OCI-LY7 (cell line): ENCODE measurements at regions not wholly inside any gene's neighbourhood (a gene's known extent, or its start where the extent isn't known, plus 50 kb on each side); places are given as distances from the start of the nearest gene placed in this dataset.

ENCODE experiments used
- BruUV-seq: library from RNA; stranded (reverse); fragments of 400-500 nt; replicated peaks from 2 replicates; lab custom pipeline; 2021; lab: Mats Ljungman, UMichigan
- CTCF ChIA-PET: fragments of 300-600 bp; sonication (Branson Sonifier 250); formaldehyde crosslinking; loops from one replicate; lab custom pipeline; 2022; ENCODE audit warnings: antibody characterized with exemption; ENCODE audit not compliant: unreplicated experiment; lab: Charles Lee
- POLR2A ChIA-PET: fragments of 300-600 bp; sonication (Branson Sonifier 250); formaldehyde crosslinking; loops from one replicate; lab custom pipeline; 2022; ENCODE audit warnings: antibody characterized with exemption; lab: Charles Lee
- DNase-seq: peaks from one replicate; pipeline ENCODE4 v3.0.0-alpha.2; 2015; ENCODE audit warnings: low spot score
- H2AFZ ChIP-seq: fragments of 200-600 bp; sonication (generic), shearing (Covaris generic); 2 replicates; pipeline ENCODE4 v1.6.1; 2014; ENCODE audit warnings: mild to moderate bottlenecking, antibody characterized with exemption, low read length, moderate library complexity
- H3K27ac ChIP-seq: fragments of 200-600 bp; sonication (generic); 2 replicates; pipeline ENCODE4 v1.5.1; 2014; ENCODE audit warnings: mixed run types, low read depth, mild to moderate bottlenecking, moderate library complexity, low read length, inconsistent platforms; ENCODE audit not compliant: poor library complexity, severe bottlenecking
- H3K36me3 ChIP-seq: fragments of 200-600 bp; sonication (generic); 2 replicates; pipeline ENCODE4 v1.6.1; 2014; ENCODE audit warnings: mild to moderate bottlenecking, antibody characterized with exemption, low read length, moderate library complexity, mixed read lengths; ENCODE audit not compliant: insufficient read depth
- H3K4me1 ChIP-seq: fragments of 200-600 bp; sonication (generic); 2 replicates; pipeline ENCODE4 v1.5.1; 2014; ENCODE audit warnings: mild to moderate bottlenecking, low read length; ENCODE audit not compliant: insufficient read depth, poor library complexity, severe bottlenecking
- H3K4me2 ChIP-seq: fragments of 200-600 bp; sonication (generic); 2 replicates; pipeline ENCODE4 v1.6.1; 2014; ENCODE audit warnings: mild to moderate bottlenecking, low read length
- H3K4me3 ChIP-seq: fragments of 200-600 bp; sonication (generic); 2 replicates; pipeline ENCODE4 v1.5.1; 2014; ENCODE audit warnings: mild to moderate bottlenecking, low read depth, low read length; ENCODE audit not compliant: poor library complexity, severe bottlenecking
- H3K79me2 ChIP-seq: fragments of 200-600 bp; sonication (generic); 2 replicates; pipeline ENCODE4 v1.6.1; 2016; ENCODE audit warnings: low read depth, mild to moderate bottlenecking, low read length, moderate library complexity, mixed read lengths; ENCODE audit not compliant: insufficient read depth
- H3K9me2 ChIP-seq: fragments of 200-600 bp; sonication (generic); 2 replicates; pipeline ENCODE4 v1.6.1; 2016; ENCODE audit warnings: mild to moderate bottlenecking, low read length, mixed read lengths; ENCODE audit not compliant: insufficient read depth
- H3K9me3 ChIP-seq: fragments of 200-600 bp; sonication (generic); 2 replicates; pipeline ENCODE4 v1.6.1; 2014; ENCODE audit warnings: mild to moderate bottlenecking, mixed run types, low read length, mixed read lengths
- H4K20me1 ChIP-seq: fragments of 200-600 bp; sonication (generic); 2 replicates; pipeline ENCODE4 v1.6.1; 2014; ENCODE audit warnings: mild to moderate bottlenecking, antibody characterized with exemption, low read length, moderate library complexity, mixed read lengths; ENCODE audit not compliant: insufficient read depth
- EZH2phosphoT487 ChIP-seq: fragments of 200-600 bp; sonication (generic); IDR thresholded peaks from 2 replicates; pipeline ENCODE4 v1.6.1; 2018; ENCODE audit warnings: low read depth, borderline replicate concordance, mild to moderate bottlenecking, mixed run types, antibody characterized with exemption, low read length, moderate library complexity, mixed read lengths
- intact Hi-C: fragments of 100-400 bp; cut with micrococcal nuclease; formaldehyde crosslinking; loops from one replicate; pipeline ENCODE4 v1.10.0; 2022; ENCODE audit not compliant: unreplicated experiment
- TF ChIP-seq, protein P1 (sequence below): fragments of 200-600 bp; sonication (generic); conservative IDR thresholded peaks from 2 replicates; pipeline ENCODE4 v1.5.1; 2014; ENCODE audit warnings: mild to moderate bottlenecking, antibody characterized with exemption, low read length, moderate library complexity, mixed read lengths

DNA sequence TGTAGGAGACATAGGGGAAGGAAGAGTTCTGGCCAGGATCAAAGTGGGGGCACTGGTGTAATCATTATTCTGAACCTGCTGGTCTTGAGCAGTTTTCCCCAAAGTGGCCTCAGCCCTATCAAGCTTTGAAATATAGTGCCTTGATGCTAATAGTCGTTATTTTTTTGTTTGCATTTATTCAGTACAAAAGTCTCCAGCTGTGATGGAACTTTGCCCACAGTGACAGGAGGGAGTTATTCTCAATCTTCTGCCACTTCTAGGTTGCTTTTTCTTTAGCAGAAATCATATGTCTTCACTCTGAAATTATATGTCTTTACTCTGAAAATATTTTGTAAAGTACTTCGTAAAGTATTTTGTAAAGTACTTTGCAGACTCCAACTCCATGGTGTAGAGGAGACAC lies 93.1 kb downstream of the FAT3 start:
- no peak overlapping the region for H3K27ac ChIP-seq
- POLR2A ChIA-PET = no interaction called here
- CTCF ChIA-PET = interaction anchor here (0.6 kb wide), 1 partner anchor 569 kb away, joined by 3 read pairs; no protein-coding TSS in a partner anchor

DNA sequence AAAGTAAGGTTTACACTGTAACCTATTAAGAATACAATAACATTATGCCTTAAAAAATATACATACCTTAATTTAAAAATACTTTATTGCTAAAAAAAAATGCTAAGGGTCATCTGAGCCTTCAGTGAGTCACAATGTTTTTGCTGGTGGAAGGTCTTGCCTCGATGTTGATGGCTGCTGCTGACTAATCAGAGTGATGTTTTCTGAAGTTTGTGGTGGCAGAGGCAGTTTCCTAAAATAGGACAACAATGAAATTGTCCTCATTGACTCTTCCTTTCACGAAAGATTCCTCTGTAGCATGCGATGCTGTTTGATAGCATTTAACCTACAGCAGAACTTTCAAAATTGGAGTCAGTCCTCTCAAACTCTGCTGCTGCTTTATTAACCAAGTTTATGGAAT lies 97.6 kb downstream of the FAT3 start:
- Histone ChIP-seq H2AFZ (no peak overlapping the region), H3K4me2 (no peak overlapping the region), H4K20me1 (no peaks in the 10 kb centered on the region), H3K4me1 (no peaks in the 10 kb centered on the region), H3K36me3 (no peaks in the 10 kb centered on the region), H3K4me3 (no peak overlapping the region), H3K9me3 (no peaks in the 10 kb centered on the region), H3K79me2 (no peaks in the 10 kb centered on the region), H3K27ac (no peak overlapping the region), H3K9me2 (no peaks in the 10 kb centered on the region)
- no peak for TF ChIP-seq EZH2phosphoT487
- TF ChIP-seq, protein P1, sequence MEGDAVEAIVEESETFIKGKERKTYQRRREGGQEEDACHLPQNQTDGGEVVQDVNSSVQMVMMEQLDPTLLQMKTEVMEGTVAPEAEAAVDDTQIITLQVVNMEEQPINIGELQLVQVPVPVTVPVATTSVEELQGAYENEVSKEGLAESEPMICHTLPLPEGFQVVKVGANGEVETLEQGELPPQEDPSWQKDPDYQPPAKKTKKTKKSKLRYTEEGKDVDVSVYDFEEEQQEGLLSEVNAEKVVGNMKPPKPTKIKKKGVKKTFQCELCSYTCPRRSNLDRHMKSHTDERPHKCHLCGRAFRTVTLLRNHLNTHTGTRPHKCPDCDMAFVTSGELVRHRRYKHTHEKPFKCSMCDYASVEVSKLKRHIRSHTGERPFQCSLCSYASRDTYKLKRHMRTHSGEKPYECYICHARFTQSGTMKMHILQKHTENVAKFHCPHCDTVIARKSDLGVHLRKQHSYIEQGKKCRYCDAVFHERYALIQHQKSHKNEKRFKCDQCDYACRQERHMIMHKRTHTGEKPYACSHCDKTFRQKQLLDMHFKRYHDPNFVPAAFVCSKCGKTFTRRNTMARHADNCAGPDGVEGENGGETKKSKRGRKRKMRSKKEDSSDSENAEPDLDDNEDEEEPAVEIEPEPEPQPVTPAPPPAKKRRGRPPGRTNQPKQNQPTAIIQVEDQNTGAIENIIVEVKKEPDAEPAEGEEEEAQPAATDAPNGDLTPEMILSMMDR = no peak
- ChIA-PET CTCF (no interaction called here), POLR2A (no interaction called here)
- DNase-seq = no peak
- no TSS peak for BruUV-seq
- intact Hi-C loops = no loop called here

More for the DNA sequence above, 93.1 kb downstream of the FAT3 start:
- H3K4me2 ChIP-seq = no peak overlapping the region
- H3K4me1 ChIP-seq = no peaks in the 10 kb centered on the region
- TF ChIP-seq, protein P1 = no peak
- no peak for TF ChIP-seq EZH2phosphoT487
- no peaks in the 10 kb centered on the region for H3K9me3 ChIP-seq
- H3K36me3 ChIP-seq = no peaks in the 10 kb centered on the region
- no TSS peak for BruUV-seq
- H4K20me1 ChIP-seq = no peaks in the 10 kb centered on the region
- no peak overlapping the region for H3K4me3 ChIP-seq
- H2AFZ ChIP-seq = no peak overlapping the region
- no peaks in the 10 kb centered on the region for H3K79me2 ChIP-seq
- DNase-seq = no peak
- no peaks in the 10 kb centered on the region for H3K9me2 ChIP-seq
- intact Hi-C loops = no loop called here

DNA sequence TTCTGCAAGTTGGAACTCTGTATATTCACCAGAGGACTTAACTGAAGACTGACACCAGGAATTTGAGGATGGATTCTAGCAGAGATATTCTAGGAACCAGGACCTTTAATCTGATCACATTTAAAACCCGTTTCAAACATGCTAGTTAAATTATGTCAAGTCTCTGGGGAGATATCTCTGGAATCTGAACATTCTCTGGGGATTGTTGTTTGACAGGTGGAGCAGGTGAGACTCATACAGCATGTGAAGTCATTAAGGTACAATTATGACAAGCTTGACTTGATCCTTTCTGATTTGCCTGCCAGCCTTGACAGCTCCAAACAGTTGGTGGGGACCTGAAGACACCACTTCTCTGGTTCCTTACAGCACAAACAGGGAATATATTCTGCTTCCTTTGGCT lies 100.3 kb downstream of the FAT3 start:
- no peak overlapping the region for H3K4me2 ChIP-seq
- BruUV-seq = no TSS peak
- H3K4me3 ChIP-seq = no peak overlapping the region
- no peak for DNase-seq
- H3K79me2 ChIP-seq = no peaks in the 10 kb centered on the region
- H2AFZ ChIP-seq = no peak overlapping the region
- CTCF ChIA-PET = no interaction called here
- H3K4me1 ChIP-seq = no peaks in the 10 kb centered on the region
- intact Hi-C loops = no loop called here
- H4K20me1 ChIP-seq = no peaks in the 10 kb centered on the region
- POLR2A ChIA-PET = no interaction called here
- H3K27ac ChIP-seq = no peak overlapping the region
- H3K36me3 ChIP-seq = no peaks in the 10 kb centered on the region
- H3K9me2 ChIP-seq = no peaks in the 10 kb centered on the region
- H3K9me3 ChIP-seq = no peaks in the 10 kb centered on the region
- TF ChIP-seq EZH2phosphoT487 = no peak
- TF ChIP-seq, protein P1 = no peak
